Duodenal mucosa (tissue), 2 donors: ENCODE measurements at regions not wholly inside any gene's neighbourhood (a gene's known extent, or its start where the extent isn't known, plus 50 kb on each side); places are given as distances from the start of the nearest gene placed in this dataset.

Experiments used
- H3K27ac ChIP-seq: one replicate; pipeline ENCODE4 v1.7.0; 2013; ENCODE audit warnings: low read depth, low read length
- H3K27me3 ChIP-seq, 2 donors: one replicate each; pipeline ENCODE4 v1.7.0; 2013; ENCODE audit warnings: low read length in 2 of 2, control low read depth in 1 of 2; ENCODE audit not compliant: insufficient read depth in 2 of 2, control insufficient read depth in 1 of 2
- H3K36me3 ChIP-seq, 2 donors: one replicate each; pipeline ENCODE4 v1.7.0; 2013; ENCODE audit warnings: low read length in 2 of 2, control low read depth in 1 of 2; ENCODE audit not compliant: insufficient read depth in 2 of 2, control insufficient read depth in 1 of 2
- H3K4me1 ChIP-seq, 2 donors: one replicate each; pipeline ENCODE4 v1.7.0; 2013; ENCODE audit warnings: low read length in 2 of 2, control low read depth in 1 of 2; ENCODE audit not compliant: insufficient read depth in 2 of 2, control insufficient read depth in 1 of 2
- H3K4me3 ChIP-seq, 2 donors: one replicate each; pipeline ENCODE4 v1.7.0; 2013; ENCODE audit warnings: low read length in 2 of 2, low read depth in 1 of 2
- H3K9ac ChIP-seq, 2 donors: one replicate each; pipeline ENCODE4 v1.7.0; 2013; ENCODE audit warnings: low read length in 2 of 2, low read depth in 1 of 2
- H3K9me3 ChIP-seq, 2 donors: one replicate each; pipeline ENCODE4 v1.7.0; 2013; ENCODE audit warnings: low read length in 2 of 2, control low read depth in 1 of 2; ENCODE audit not compliant: control insufficient read depth in 1 of 2

DNA sequence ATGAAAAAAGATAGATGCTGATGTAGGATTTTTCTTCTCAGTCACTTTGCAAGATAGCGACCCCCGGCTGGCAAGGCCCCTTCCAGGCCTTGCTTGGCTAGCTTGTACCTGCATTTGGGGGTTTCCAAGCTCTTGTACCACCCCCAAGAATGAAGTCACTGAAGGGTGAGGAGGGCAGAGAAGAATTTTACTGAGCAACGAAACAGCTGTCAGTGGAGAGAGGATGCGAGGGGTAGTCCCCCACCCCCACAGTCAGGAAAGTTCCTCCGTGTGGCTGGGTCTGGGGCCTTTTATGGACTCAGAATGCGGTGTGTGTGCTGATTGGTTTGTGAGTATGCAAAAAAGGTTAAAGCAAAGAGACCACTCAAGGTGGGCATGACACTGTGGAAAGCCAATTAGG is 382.0 kb downstream of the GPD2 start:
- no peak overlapping the region for H3K4me3 ChIP-seq
- H3K36me3 ChIP-seq, result no peaks in the 10 kb centered on the region
- H3K9ac ChIP-seq, result no peak overlapping the region
- H3K27me3 ChIP-seq, result no peaks in the 10 kb centered on the region
- H3K9me3 ChIP-seq, result no peaks in the 10 kb centered on the region
- H3K4me1 ChIP-seq, result no peaks in the 10 kb centered on the region
- H3K27ac ChIP-seq, result no peak overlapping the region

GRCh38 chr2:156818944-156819343 is 382.8 kb downstream of the GPD2 start:
- no peaks in the 10 kb centered on the region for H3K4me1 ChIP-seq
- no peak overlapping the region for H3K4me3 ChIP-seq
- H3K9ac ChIP-seq, result no peak overlapping the region
- no peaks in the 10 kb centered on the region for H3K9me3 ChIP-seq
- no peaks in the 10 kb centered on the region for H3K36me3 ChIP-seq
- H3K27me3 ChIP-seq, result no peaks in the 10 kb centered on the region
- no peak overlapping the region for H3K27ac ChIP-seq

- no peak overlapping the region for H3K4me3 ChIP-seq
- H3K36me3 ChIP-seq, result no peaks in the 10 kb centered on the region
- no peak overlapping the region for H3K27ac ChIP-seq
- no peaks in the 10 kb centered on the region for H3K4me1 ChIP-seq
- H3K9me3 ChIP-seq, result no peaks in the 10 kb centered on the region
- H3K9ac ChIP-seq, result no peak overlapping the region
- H3K27me3 ChIP-seq, result no peaks in the 10 kb centered on the region
Measured at GRCh38 chr2:156826341-156826933, 390.3 kb downstream of the GPD2 start.

DNA sequence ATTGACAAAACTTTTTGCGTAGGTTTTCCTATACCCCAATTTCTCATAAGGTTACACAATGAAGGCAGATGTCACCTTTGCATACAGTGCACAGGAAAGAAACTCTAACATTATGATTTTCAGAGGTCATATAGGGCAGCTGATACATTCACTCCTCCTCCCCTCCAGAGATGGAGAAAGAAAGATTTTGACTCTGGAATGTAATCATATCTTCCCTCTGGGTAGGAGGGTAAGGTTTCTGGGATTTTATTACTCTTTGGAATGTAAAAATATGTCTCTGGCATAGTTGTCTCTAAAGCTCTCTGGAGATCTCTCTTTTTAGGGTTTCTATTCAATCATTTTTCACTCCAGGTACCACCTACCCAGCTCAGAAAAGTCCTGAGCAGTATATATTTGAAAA is 398.3 kb downstream of the GPD2 start:
- H3K9me3 ChIP-seq, result no peaks in the 10 kb centered on the region
- H3K27ac ChIP-seq, result no peak overlapping the region
- no peak overlapping the region for H3K9ac ChIP-seq
- no peak overlapping the region for H3K4me3 ChIP-seq
- H3K27me3 ChIP-seq, result no peaks in the 10 kb centered on the region
- H3K4me1 ChIP-seq, result no peaks in the 10 kb centered on the region
- no peaks in the 10 kb centered on the region for H3K36me3 ChIP-seq

DNA sequence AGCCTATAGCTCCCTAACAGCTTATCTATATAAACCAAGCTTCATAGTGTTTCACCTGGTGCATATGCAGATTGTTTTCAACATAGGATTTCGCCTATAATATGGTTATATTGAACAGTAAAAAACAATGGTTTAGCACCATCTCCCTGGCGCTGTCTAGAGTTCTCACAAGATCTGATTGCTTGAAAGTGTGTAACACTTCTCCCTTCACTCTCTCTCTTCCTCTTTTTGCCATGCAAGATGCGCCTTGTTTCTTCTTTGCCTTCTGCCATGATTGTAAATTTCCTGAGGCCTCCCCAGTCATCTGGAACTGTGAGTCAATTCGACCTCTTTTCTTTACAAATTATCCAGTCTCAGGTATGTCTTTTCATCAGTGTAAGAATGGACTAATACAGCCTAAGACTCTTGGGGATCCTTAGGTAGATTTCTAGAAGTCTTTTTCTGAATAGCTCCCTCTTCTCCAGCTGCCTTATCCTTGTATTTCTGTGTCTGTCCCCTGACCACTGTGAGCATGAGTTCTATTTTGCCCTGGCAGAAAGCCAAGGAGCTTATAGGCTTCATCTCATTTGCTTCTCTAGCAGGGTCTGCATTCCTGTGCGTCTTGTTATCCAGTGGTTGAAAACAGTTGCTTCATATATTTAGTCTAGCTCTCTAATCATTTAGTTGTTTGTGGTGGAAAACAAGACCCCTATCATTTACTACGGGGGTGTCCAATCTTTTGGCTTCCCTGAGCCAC is 401.6 kb downstream of the GPD2 start:
- no peaks in the 10 kb centered on the region for H3K27me3 ChIP-seq
- no peak overlapping the region for H3K27ac ChIP-seq
- no peaks in the 10 kb centered on the region for H3K4me1 ChIP-seq
- H3K9ac ChIP-seq, result no peak overlapping the region
- H3K9me3 ChIP-seq, result no peaks in the 10 kb centered on the region
- no peak overlapping the region for H3K4me3 ChIP-seq
- H3K36me3 ChIP-seq, result no peaks in the 10 kb centered on the region

DNA sequence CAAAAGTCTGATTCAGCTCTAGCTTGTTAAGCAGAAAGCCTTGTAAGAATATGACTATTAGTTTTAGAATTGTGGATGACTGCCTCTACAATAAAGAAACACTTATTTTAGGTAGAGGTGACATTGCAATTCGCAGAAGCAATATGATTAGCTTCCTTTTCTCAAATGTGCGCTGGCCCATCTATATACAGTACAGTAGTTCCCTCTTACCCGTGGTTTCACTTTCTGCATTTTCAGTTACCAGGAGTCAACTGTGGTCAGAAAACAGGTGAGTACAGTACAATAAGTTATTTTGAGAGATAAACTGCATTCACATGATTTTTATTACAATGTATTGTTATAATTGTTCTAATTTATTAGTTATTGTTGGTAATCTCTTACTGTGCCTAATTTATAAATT is 405.1 kb downstream of the GPD2 start:
- H3K9me3 ChIP-seq, result no peaks in the 10 kb centered on the region
- no peak overlapping the region for H3K27ac ChIP-seq
- no peaks in the 10 kb centered on the region for H3K27me3 ChIP-seq
- H3K4me1 ChIP-seq, result no peaks in the 10 kb centered on the region
- H3K4me3 ChIP-seq, result no peak overlapping the region
- no peak overlapping the region for H3K9ac ChIP-seq
- no peaks in the 10 kb centered on the region for H3K36me3 ChIP-seq

DNA sequence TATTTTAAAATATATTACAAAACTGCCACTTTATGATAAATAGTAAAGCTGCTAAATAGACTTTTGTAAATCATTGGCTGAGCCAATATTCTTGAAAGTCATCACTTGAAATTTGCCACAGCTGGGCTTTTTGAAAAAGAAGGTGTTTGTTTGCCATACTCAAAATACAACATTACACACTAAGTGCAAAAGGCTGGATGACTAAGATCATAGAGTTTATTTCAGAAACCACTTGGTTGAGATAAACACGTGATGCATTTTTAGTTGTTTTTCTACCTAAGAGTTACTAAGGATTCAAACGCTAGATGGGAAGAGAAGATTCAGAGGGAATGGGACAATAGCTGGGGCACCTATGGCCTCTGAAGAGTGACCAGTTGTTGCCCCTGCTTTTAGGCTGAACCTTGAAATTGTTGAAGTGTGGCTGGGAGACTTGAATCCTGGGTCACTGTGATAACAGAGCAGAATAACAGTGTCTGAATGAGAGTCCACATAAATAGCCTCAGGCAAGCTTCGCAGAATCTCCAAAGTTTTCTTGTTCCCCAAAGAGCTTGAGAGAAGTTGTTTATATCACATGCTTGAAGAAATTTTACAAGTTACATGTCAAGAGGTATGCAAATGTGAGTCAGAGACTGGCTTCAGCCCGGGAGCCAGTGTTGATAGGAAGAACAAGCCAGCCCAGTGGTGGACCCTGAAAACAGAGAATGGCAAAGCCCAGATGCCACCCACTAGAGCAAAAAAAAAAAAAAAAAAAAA is 409.8 kb downstream of the GPD2 start:
- Histone ChIP-seq H3K27ac (no peak overlapping the region), H3K4me1 (no peaks in the 10 kb centered on the region), H3K4me3 (no peak overlapping the region), H3K9me3 (no peaks in the 10 kb centered on the region), H3K27me3 (no peaks in the 10 kb centered on the region), H3K36me3 (no peaks in the 10 kb centered on the region), H3K9ac (no peak overlapping the region)

DNA sequence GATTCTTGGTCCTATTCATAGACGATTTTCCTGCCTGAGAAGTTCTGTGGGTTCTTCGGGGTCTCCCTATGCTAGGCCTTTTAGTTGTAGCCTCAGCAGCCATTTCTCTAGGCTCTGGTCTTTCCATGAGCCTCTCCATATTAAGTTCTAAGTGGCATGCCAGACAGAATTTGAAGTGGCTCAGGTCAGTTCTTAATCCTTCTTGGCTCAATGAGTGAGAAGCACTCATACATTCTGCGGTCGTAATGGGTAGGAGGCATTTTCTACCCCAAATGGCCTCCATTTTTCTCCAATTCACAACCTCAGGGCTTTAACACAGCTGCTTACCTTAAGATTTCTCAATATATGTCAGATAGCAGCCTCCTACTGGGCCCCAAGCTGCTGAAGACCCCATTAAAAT is 405.3 kb upstream of the GALNT5 start:
- Histone ChIP-seq H3K9ac (no peak overlapping the region), H3K4me1 (no peaks in the 10 kb centered on the region), H3K4me3 (no peak overlapping the region), H3K9me3 (no peaks in the 10 kb centered on the region), H3K36me3 (no peaks in the 10 kb centered on the region), H3K27me3 (no peaks in the 10 kb centered on the region), H3K27ac (no peak overlapping the region)

GRCh38 chr2:156852681-156853080 is 404.8 kb upstream of the GALNT5 start:
- no peak overlapping the region for H3K9ac ChIP-seq

DNA sequence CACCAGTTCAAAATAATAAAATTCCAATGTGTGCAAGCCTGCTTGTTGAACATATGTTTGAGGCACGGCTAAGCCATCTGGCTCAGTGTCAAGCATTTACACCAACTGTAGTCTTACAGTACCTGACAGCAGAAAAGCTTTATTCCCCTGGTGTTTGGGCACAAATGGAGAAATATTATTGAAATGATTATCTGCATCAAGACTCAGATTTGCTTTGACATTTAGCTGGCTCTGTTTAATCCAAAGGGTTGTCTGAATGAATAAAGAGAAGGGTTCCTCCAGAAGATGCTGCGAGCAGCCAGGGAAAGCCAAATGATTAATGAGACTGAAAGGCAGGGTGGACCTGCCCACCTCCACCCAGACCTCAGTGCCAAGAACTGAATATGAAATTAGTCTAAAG is 393.2 kb upstream of the GALNT5 start:
- Histone ChIP-seq H3K27ac (no peak overlapping the region), H3K4me1 (no peaks in the 10 kb centered on the region), H3K9me3 (no peaks in the 10 kb centered on the region), H3K27me3 (no peaks in the 10 kb centered on the region), H3K4me3 (no peak overlapping the region), H3K36me3 (no peaks in the 10 kb centered on the region), H3K9ac (no peak overlapping the region)

More at GRCh38 chr2:156852681-156853080, 404.8 kb upstream of the GALNT5 start:
- H3K9me3 ChIP-seq, result no peaks in the 10 kb centered on the region
- no peaks in the 10 kb centered on the region for H3K4me1 ChIP-seq
- H3K27me3 ChIP-seq, result no peaks in the 10 kb centered on the region
- no peaks in the 10 kb centered on the region for H3K36me3 ChIP-seq
- no peak overlapping the region for H3K27ac ChIP-seq
- no peak overlapping the region for H3K4me3 ChIP-seq
